Fibroblast of lung (primary cell): ENCODE measurements at regions not wholly inside any gene's neighbourhood (a gene's known extent, or its start where the extent isn't known, plus 50 kb on each side); places are given as distances from the start of the nearest gene placed in this dataset.

Source experiments
- DNase-seq, 2 donors: peaks; one replicate each; pipeline versions ENCODE4 v3.0.0 to v3.0.0-alpha.2; 2010; ENCODE audit warnings: low read depth in 2 of 2
- H2AFZ ChIP-seq: 2 replicates; pipeline ENCODE4 v1.5.1; 2012; ENCODE audit warnings: low read length, control low read depth, inconsistent platforms
- H3K27ac ChIP-seq: 2 replicates; pipeline ENCODE4 v1.5.1; 2011; ENCODE audit warnings: low read length, control low read depth; ENCODE audit not compliant: insufficient read depth
- H3K27me3 ChIP-seq: 2 replicates; pipeline ENCODE4 v1.5.1; 2011; ENCODE audit warnings: mild to moderate bottlenecking, low read length; ENCODE audit not compliant: control insufficient read depth, insufficient read depth
- H3K36me3 ChIP-seq: 2 replicates; pipeline ENCODE4 v1.5.1; 2011; ENCODE audit warnings: low read length; ENCODE audit not compliant: control insufficient read depth, insufficient read depth
- H3K4me1 ChIP-seq: 2 replicates; pipeline ENCODE4 v1.5.1; 2011; ENCODE audit warnings: low read length; ENCODE audit not compliant: control insufficient read depth, insufficient read depth; ENCODE audit errors: extremely low read depth
- H3K4me2 ChIP-seq: 2 replicates; pipeline ENCODE4 v1.5.1; 2011; ENCODE audit warnings: low read length, control low read depth; ENCODE audit not compliant: insufficient read depth; ENCODE audit errors: extremely low read depth
- H3K4me3 ChIP-seq, 4 experiments: fragments of 200-600 bp in 1 of 4; sonication (generic) in 1 of 4; replicated peaks in 1 of 4; 2 replicates each; pipeline ENCODE4 v1.5.1; 2011 to 2016; ENCODE audit warnings: low read length in 4 of 4, low read depth in 3 of 4, mild to moderate bottlenecking in 3 of 4, control low read depth in 2 of 4, inconsistent platforms in 1 of 4, mixed read lengths in 1 of 4; ENCODE audit not compliant: insufficient read depth in 1 of 4; ENCODE audit errors: control extremely low read depth in 1 of 4
- H3K79me2 ChIP-seq: 2 replicates; pipeline ENCODE4 v1.5.1; 2012; ENCODE audit warnings: mild to moderate bottlenecking, low read length, inconsistent platforms; ENCODE audit not compliant: control insufficient read depth, insufficient read depth
- H3K9ac ChIP-seq: 2 replicates; pipeline ENCODE4 v1.5.1; 2011; ENCODE audit warnings: mild to moderate bottlenecking, low read length, control low read depth; ENCODE audit not compliant: insufficient read depth
- H3K9me3 ChIP-seq: 2 replicates; pipeline ENCODE4 v1.5.1; 2012; ENCODE audit warnings: low read depth, low read length; ENCODE audit not compliant: control insufficient read depth, insufficient read depth
- H4K20me1 ChIP-seq: 2 replicates; pipeline ENCODE4 v1.5.1; 2011; ENCODE audit warnings: low read length; ENCODE audit not compliant: control insufficient read depth, insufficient read depth; ENCODE audit errors: extremely low read depth
- CTCF ChIP-seq, 2 donors: IDR thresholded peaks in 1 of 2; conservative IDR thresholded peaks in 1 of 2; 1 replicate in 1 of 2; 2 replicates in 1 of 2; pipeline ENCODE4 v1.5.1; 2011 to 2012; ENCODE audit warnings: low read length in 2 of 2, control low read depth in 1 of 2, inconsistent platforms in 1 of 2, low read depth in 1 of 2, mild to moderate bottlenecking in 1 of 2
- EZH2 ChIP-seq: IDR thresholded peaks from 2 replicates; pipeline ENCODE4 v1.5.1; 2012; ENCODE audit warnings: low read length, control low read depth, mild to moderate bottlenecking; ENCODE audit errors: missing control alignments

DNA sequence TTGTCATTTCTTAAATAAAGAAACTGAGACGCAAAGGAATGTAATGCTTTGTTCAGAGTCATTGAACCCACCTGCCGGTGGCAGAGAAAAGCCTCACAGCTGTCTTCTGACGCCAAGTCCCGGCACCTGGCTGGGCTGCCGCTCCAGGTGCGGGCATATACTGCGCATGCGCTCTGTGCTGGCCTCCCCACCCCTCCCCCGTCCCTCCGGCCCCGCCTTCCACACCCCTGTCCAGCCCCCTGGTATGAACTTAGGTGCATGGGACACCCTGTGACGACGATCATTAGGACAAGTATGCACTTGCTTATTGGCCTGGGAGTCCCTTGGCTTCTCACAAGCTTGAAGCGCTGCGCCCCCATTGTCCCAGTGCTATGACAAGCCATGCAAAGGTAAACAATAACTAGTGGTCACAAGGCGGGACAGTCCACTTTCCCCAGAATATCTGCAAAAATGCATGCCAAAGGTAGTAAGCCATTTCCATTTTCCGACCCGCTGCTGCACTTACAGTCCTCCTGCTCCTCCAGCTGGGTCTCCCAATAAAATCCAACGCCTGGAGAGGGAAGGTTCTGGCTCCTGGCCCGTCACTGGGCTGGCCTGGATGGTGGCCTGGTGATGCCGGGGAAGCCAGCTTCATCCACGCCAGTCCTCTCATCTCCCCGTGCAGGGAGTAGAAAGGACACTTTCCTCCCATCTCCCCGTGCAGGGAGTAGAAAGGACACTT, 100.4 kb downstream of the PSMG1 start:
- H3K36me3 ChIP-seq, result no peaks in the 10 kb centered on the region
- DNase-seq, result no peak
- H3K4me3 ChIP-seq, result no peak overlapping the region
- H2AFZ ChIP-seq, result no peak overlapping the region
- no peaks in the 10 kb centered on the region for H3K79me2 ChIP-seq
- no peaks in the 10 kb centered on the region for H4K20me1 ChIP-seq
- H3K4me2 ChIP-seq, result peak overlapping the region; percentile 59
- peaks cover 3% of the 10 kb centered on the region for H3K4me1 ChIP-seq
- no peak overlapping the region for H3K9ac ChIP-seq
- no peaks in the 10 kb centered on the region for H3K9me3 ChIP-seq
- peaks cover 3% of the 10 kb centered on the region for H3K27me3 ChIP-seq
- TF ChIP-seq EZH2 (no peak), CTCF (conservative IDR thresholded peaks at IDR 0.05 in 1 of 2, IDR thresholded peaks at IDR 0.05 in 1 of 2; ENCODE audit: low read depth in 1 of 2, low read length in 2 of 2) (no peak)
- H3K27ac ChIP-seq, result no peak overlapping the region

- H3K27ac ChIP-seq, result no peak overlapping the region
- H3K4me2 ChIP-seq, result no peak overlapping the region
- H3K27me3 ChIP-seq, result peaks cover 3% of the 10 kb centered on the region
- H3K9me3 ChIP-seq, result no peaks in the 10 kb centered on the region
- no peak overlapping the region for H3K4me3 ChIP-seq
- H3K79me2 ChIP-seq, result no peaks in the 10 kb centered on the region
- no peaks in the 10 kb centered on the region for H3K36me3 ChIP-seq
- TF ChIP-seq CTCF (conservative IDR thresholded peaks at IDR 0.05 in 1 of 2, IDR thresholded peaks at IDR 0.05 in 1 of 2; ENCODE audit: low read depth in 1 of 2, low read length in 2 of 2) (no peak), EZH2 (no peak)
- H3K4me1 ChIP-seq, result peaks cover 3% of the 10 kb centered on the region
- H3K9ac ChIP-seq, result no peak overlapping the region
- H4K20me1 ChIP-seq, result no peaks in the 10 kb centered on the region
- no peak for DNase-seq
- H2AFZ ChIP-seq, result no peak overlapping the region
Measured at GRCh38 chr21:39080366-39080765, 102.9 kb downstream of the PSMG1 start.

DNA sequence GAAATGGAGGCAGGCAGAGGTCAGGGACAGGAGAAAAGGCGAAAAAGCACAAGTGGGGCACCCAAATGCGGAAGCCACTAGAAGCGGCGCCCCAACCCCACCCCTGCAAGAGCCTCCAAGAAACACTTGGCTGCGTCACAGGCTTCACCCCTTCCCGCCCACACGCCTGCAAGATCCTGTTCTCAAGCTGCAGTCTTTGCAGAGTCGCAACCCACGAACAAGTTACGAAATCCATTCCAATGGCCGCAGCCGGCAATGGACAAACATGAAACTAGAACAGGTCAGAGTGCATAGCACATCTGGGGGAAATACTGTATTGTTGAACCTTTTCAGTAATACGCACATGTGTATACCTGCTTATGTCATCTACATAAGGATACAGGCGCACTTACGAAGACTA, 103.6 kb downstream of the PSMG1 start:
- Histone ChIP-seq H3K4me2 (no peak overlapping the region), H3K4me1 (peaks cover 3% of the 10 kb centered on the region), H3K36me3 (no peaks in the 10 kb centered on the region), H3K27ac (no peak overlapping the region), H2AFZ (no peak overlapping the region), H3K9me3 (no peaks in the 10 kb centered on the region), H3K79me2 (no peaks in the 10 kb centered on the region), H3K9ac (no peak overlapping the region), H3K4me3 (no peak overlapping the region), H4K20me1 (no peaks in the 10 kb centered on the region), H3K27me3 (peaks cover 3% of the 10 kb centered on the region)
- peak; percentile 33 to 58 for DNase-seq
- TF ChIP-seq CTCF (conservative IDR thresholded peaks at IDR 0.05 in 1 of 2, IDR thresholded peaks at IDR 0.05 in 1 of 2; ENCODE audit: low read depth in 1 of 2, low read length in 2 of 2) (no peak), EZH2 (no peak)
